Transverse colon (tissue), 3 donors: ENCODE measurements at regions not wholly inside any gene's neighbourhood (a gene's known extent, or its start where the extent isn't known, plus 50 kb on each side); places are given as distances from the start of the nearest gene placed in this dataset.

ENCODE experiments used
- POLR2A ChIP-seq: fragments of 450-650 bp; IDR thresholded peaks from one replicate; pipeline ENCODE4 v1.6.1; 2016; ENCODE audit warnings: antibody characterized with exemption, mild to moderate bottlenecking, moderate library complexity
- TF ChIP-seq, protein P1 (sequence below), 5 experiments: fragments of 200-600 bp in 3 of 5; fragments of 450-650 bp in 2 of 5; sonication (generic) in 3 of 5; IDR thresholded peaks; 1 replicate in 2 of 5; 2 replicates in 3 of 5; pipeline ENCODE4 v1.5.1; 2016 to 2017; ENCODE audit warnings: antibody characterized with exemption in 5 of 5, inconsistent platforms in 3 of 5, mild to moderate bottlenecking in 2 of 5, moderate library complexity in 1 of 5

DNA sequence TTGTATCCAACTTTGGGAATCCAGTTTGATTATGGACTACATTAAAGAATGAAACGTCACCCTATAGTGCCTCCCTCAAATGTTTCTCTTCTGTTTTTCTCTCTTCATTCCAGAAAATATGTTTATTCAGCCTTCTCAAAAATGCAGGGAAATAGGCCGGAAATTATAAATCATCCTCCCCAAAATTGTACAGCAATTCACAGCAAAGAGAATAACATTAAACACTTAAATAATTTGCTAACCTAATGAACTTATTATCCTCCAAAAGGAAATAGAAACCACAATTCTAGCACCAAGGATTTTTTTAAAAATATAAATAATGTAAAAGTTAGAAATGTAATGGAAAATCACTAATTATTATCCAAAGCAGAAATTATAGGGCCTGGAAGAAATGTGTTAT, 115.9 kb upstream of the CCNG1 start:
- TF ChIP-seq, protein P1, sequence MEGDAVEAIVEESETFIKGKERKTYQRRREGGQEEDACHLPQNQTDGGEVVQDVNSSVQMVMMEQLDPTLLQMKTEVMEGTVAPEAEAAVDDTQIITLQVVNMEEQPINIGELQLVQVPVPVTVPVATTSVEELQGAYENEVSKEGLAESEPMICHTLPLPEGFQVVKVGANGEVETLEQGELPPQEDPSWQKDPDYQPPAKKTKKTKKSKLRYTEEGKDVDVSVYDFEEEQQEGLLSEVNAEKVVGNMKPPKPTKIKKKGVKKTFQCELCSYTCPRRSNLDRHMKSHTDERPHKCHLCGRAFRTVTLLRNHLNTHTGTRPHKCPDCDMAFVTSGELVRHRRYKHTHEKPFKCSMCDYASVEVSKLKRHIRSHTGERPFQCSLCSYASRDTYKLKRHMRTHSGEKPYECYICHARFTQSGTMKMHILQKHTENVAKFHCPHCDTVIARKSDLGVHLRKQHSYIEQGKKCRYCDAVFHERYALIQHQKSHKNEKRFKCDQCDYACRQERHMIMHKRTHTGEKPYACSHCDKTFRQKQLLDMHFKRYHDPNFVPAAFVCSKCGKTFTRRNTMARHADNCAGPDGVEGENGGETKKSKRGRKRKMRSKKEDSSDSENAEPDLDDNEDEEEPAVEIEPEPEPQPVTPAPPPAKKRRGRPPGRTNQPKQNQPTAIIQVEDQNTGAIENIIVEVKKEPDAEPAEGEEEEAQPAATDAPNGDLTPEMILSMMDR (IDR thresholded peaks at IDR 0.05) = no peak
- no peak for TF ChIP-seq POLR2A
